Activated CD4-positive, CD25-positive, alpha-beta regulatory T cell (primary cell): ENCODE measurements at regions not wholly inside any gene's neighbourhood (a gene's known extent, or its start where the extent isn't known, plus 50 kb on each side); places are given as distances from the start of the nearest gene placed in this dataset.
"Not testable (repeated sequence)": the region's sequence is repeated elsewhere in the genome, so short reads cannot be mapped to it uniquely, and the experiment has no call there.

Experiments used
- DNase-seq, 4 experiments: peaks; one replicate each; lab custom pipeline; 2025; lab: John Stamatoyannopoulos, UW

GRCh38 chr4:96972920-96973319, 1133.0 kb downstream of the PDHA2 start:
- no peak for DNase-seq

DNA sequence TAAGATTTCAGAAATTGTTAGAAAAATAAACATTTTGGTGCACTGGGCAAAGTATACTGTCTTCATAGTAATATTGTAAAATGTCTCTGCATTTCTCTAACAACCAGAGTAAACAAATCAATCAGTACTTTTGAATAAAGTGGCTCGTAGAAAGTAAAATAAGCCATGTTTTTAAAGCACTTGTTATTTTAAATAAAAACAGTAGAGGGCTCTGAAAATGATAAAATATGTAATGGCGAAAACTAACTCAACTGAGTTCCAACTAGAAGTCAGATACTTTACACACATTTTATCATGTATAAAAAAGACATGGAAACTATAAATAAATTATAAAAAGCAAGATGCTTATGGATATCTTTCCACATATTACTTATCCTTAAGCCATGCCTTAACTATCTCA, 1134.4 kb downstream of the PDHA2 start:
- no peak for DNase-seq

GRCh38 chr4:96983830-96984229, 1143.9 kb downstream of the PDHA2 start:
- no peak for DNase-seq

- DNase-seq, result no peak
Measured at GRCh38 chr4:96986816-96987215, 1146.9 kb downstream of the PDHA2 start.

- DNase-seq, result no peak
Measured at GRCh38 chr4:96991083-96991482, 1151.2 kb downstream of the PDHA2 start.

GRCh38 chr4:96992443-96992842, 1150.8 kb downstream of the STPG2 start:
- DNase-seq, result no peak

DNA sequence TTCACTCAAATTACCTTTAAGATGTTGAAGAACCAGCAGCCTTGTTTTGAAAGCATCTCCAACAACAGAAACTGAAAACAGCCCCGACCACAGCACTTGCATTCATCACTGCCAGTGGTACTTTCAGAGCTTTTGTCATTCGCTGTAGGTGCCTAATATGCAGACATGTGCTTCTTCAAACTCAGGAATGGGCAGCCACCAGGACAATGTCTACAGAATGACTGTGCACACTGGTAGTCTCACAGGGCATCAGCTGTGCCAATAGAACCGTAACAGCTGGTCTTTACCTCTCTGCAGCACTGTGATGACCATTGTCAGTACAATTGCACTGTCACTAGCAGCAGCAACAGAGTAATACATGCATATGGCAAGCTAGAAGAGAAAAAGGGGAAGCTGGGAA, 1149.7 kb downstream of the STPG2 start:
- no peak for DNase-seq

DNA sequence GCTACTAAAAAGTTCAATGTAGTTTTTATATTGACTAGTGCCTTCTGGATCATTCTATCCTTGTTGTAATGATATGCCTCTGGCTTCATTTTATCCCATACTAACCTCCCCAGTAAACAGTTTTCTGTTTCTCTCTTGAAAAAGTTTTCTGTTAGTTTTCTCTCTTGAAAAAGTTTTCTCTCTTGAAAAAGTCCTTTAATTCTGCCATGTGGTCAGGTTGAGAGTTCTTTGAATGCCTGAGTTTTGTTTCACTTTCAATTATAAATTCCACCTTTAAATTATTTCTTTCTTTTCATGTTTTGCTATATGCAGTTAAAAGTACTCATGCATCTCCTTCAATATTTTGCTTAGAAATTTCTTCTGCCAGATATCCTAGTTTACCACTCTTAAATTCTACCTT, 1139.6 kb downstream of the STPG2 start:
- no peak for DNase-seq

GRCh38 chr4:97013309-97013708, 1130.0 kb downstream of the STPG2 start:
- DNase-seq, result no peak

DNA sequence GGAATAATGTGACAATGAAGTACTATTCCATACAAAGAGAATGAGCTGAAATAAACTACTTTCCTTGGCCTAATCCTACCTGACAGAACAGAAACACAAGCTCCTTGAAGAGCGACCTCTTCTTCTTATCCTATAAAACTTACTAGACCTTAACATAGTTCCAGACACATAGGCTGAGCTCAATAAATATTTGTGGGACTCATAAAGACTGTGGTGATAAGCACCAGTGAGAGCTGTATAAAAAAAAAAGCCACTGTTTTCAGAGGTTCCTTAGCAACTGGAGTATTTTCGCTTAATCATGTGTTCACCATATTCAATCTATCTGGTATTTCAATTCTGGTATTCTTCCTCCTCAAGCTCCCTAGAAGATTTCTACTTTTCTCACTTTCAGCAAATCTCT, 1129.6 kb downstream of the STPG2 start:
- no peak for DNase-seq

- no peak for DNase-seq
Measured at GRCh38 chr4:97015301-97015700, 1128.0 kb downstream of the STPG2 start.

GRCh38 chr4:97016186-97016907, 1126.9 kb downstream of the STPG2 start:
- DNase-seq, result no peak

DNA sequence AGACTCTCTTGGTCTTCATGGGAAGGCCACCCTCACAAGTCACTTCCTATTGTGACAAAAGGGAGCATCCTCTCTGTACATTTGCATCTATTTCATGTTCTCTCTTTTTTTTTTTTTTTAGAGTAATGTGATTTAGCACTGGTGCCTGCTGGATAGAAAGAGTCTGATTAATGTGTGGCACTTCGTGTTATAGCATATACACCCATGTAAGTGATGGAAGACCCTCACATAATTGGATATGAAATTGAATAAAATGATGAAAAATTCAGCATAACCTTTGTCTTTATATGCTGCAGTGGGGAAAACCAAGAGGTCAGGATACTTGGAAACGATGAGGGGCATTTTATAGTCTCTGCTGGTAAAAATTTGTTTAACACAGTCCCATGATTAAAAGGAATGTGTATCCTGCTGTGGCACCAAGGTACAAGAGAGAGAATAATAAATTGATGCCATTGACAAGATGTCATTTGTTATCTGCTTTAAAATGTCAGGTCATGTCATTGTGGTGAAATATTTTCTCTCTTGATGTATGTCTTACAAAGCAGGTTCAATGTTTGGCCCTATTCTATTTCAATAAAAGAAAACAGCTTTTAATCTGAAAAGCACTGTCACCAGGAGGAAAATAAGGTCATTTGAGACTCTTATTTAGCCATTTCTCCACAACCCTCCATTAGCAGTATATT, 1115.4 kb downstream of the STPG2 start:
- no peak for DNase-seq

DNA sequence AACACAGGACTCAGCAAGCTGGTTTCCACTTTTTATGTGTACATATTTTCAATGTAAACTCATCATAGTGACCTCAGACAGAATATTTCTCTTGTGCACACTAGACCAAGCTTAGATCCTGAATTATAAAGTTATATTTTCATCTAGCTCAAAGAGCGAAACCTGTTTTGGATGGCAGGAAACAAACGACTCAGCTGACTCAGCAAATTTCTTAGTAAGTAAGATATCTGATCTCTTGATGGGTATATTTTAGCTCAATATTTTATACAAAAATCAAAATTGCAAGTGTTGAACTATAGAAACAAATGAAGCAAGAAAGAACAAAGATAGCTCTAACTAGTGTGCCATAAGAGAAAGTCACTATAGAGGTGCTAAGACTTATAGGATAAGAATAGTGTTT, 1114.5 kb downstream of the STPG2 start:
- no peak for DNase-seq

DNA sequence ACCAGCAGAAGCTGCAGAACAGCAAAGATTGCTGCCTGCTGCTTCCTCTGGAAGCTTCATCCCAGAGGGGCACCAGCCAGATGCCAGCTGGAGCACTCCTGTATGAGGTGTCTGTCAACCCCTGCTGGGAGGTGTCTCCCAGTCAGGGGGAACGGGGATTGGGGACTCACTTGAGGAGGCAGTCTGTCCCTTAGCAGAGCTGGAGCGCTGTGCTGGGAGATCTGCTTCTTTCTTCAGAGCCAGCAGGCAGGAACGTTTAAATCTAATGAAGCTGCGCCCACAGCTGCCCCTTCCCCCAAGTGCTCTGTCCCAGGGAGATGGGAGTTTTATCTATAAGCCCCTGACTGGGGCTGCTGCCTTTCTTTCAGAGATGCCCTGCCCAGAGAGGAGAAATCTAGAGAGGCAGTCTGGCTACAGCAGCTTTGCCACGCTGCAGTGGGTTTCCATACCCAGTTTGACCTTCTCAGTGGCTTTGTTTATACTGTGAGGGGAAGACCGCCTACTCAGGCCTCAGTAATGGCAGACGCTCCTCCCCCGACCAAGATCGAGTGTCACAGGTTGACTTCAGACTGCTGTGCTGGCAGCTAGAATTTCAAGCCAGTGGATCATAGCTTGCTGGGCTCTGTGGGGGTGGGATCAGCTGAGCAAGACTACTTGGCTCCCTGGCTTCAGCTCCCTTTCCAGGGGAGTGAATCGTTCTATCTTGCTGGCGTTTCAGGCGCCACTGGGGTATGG, 1105.7 kb downstream of the STPG2 start:
- not testable (repeated sequence) for DNase-seq

GRCh38 chr4:97038146-97038516, 1105.1 kb downstream of the STPG2 start:
- DNase-seq, result no peak

- DNase-seq, result no peak
Measured at GRCh38 chr4:97072666-97073065, 1070.6 kb downstream of the STPG2 start.

DNA sequence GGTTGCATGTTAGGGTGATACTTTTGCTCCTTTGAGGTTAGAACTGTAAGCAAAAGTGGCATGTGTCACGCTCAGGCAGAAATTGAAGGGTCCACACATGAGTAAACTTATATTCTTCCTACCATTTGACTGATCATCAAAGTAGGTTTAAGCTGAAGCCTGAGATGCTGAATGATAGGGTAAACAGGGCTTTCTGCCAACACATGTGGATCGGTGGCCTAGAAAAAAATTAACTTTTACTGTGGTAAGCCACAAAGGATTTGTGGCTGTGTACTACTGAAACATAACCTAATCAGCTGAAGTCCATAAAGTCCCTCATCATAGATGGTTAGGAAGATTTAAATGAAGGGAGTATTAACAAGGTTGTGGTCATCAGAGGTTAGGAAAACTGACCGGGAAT, 1070.1 kb downstream of the STPG2 start:
- DNase-seq, result no peak

DNA sequence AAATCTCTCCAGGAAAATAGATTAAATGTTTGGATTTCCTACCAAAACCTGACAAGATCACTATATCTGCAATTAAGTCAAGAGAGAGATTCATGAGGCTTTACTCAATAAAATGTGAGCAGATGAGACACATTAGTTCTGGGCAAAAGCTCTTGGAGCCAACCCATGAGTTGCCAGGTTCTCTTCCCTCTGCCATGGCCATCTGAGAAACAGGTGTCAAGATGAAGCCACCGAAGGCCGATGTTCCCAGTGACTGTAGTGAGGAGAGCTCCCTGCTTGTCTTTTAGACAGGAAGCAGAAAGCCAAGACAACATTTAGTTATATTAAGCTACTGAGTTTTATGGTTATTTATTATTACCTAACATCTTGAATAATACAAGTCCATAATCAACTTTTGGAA, 1068.7 kb downstream of the STPG2 start:
- no peak for DNase-seq

GRCh38 chr4:97081951-97082350, 1061.3 kb downstream of the STPG2 start:
- DNase-seq, result no peak

DNA sequence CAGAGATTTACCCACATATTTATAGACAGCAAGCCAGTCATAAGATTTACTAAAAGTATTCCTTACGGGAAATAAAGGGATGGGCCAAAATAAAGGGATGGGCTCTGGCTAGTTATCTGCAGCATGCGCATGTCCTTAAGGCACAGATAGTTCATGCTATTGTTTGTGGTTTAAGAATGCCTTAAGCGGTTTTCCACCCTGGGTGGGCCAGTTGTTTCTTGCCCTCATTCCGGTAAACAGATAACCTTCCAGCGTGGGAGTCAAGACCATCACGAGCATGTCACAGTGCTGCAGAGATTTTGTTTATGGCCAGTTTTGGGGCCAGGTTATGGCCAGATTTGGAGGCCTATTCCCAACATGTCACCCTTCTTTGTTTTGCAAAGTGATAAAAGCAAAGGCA, 1046.2 kb downstream of the STPG2 start:
- not testable (repeated sequence) for DNase-seq

DNA sequence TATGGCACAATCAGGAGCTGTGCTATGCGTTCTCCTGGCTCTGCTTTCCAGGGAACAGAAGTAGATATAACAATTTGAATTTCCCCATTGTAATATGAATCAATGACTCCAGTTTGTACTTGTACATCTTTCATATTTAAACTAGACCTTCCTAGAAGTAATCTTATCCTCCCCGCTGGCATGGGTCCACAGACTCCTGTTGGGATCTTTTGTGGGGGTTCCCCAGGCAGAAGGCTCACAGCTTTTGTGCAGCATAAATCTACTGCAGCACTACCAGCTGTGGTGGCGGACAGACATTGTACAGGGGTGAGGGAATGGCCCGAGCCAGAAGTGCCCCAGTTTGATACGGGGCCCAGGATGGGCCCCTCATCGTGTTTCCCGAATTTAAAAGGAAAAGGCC, 1042.1 kb downstream of the STPG2 start:
- DNase-seq, result not testable (repeated sequence)

DNA sequence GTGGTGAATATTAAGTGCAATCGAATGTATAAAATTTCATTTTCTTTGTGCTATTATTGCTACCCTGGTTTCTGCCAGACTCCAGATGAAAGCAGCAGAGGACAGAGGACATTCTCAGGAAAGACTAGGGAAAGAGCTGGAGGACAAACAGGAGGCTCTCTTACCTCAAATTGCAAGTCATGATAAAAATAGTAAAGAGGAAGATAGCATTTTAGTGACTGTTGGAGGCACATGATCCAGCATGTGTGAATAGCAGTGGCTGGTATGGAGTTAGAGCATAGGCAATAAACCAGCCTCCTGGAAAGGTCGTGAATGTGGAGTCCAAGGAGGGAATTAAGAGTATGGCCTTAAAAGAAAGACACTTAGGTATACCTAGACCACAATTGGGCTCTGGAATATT, 1040.0 kb downstream of the STPG2 start:
- no peak for DNase-seq
